Glutamatergic neuron (in vitro differentiated cells): ENCODE measurements at regions not wholly inside any gene's neighbourhood (a gene's known extent, or its start where the extent isn't known, plus 50 kb on each side); places are given as distances from the start of the nearest gene placed in this dataset.

Experiments
- DNase-seq: peaks from one replicate; pipeline ENCODE4 v3.0.0; 2022
- H3K27ac Mint-ChIP-seq: one replicate; pipeline ENCODE4 v1.8.0; 2020; ENCODE audit warnings: mild to moderate bottlenecking, mixed read lengths, inconsistent platforms; ENCODE audit not compliant: unreplicated experiment
- H3K27me3 Mint-ChIP-seq: one replicate; pipeline ENCODE4 v1.8.0; 2020; ENCODE audit warnings: mild to moderate bottlenecking, moderate library complexity, mixed read lengths, inconsistent platforms; ENCODE audit not compliant: unreplicated experiment
- H3K36me3 Mint-ChIP-seq: one replicate; pipeline ENCODE4 v1.8.0; 2020; ENCODE audit warnings: mild to moderate bottlenecking, mixed read lengths, inconsistent platforms; ENCODE audit not compliant: unreplicated experiment
- H3K4me1 Mint-ChIP-seq: one replicate; pipeline ENCODE4 v1.8.0; 2020; ENCODE audit warnings: mild to moderate bottlenecking, low read depth, mixed read lengths, inconsistent platforms; ENCODE audit not compliant: unreplicated experiment
- H3K4me3 Mint-ChIP-seq: one replicate; pipeline ENCODE4 v1.8.0; 2020; ENCODE audit warnings: mild to moderate bottlenecking, mixed read lengths, inconsistent platforms; ENCODE audit not compliant: unreplicated experiment
- H3K9me3 Mint-ChIP-seq: one replicate; pipeline ENCODE4 v1.8.0; 2020; ENCODE audit warnings: mild to moderate bottlenecking, moderate library complexity, mixed read lengths, inconsistent platforms; ENCODE audit not compliant: unreplicated experiment
- TF ChIP-seq, protein P1 (sequence below): fragments of 200-600 bp; sonication (generic); IDR thresholded peaks from one replicate; pipeline ENCODE4 v1.5.0; 2021; ENCODE audit not compliant: partially characterized antibody, unreplicated experiment

DNA sequence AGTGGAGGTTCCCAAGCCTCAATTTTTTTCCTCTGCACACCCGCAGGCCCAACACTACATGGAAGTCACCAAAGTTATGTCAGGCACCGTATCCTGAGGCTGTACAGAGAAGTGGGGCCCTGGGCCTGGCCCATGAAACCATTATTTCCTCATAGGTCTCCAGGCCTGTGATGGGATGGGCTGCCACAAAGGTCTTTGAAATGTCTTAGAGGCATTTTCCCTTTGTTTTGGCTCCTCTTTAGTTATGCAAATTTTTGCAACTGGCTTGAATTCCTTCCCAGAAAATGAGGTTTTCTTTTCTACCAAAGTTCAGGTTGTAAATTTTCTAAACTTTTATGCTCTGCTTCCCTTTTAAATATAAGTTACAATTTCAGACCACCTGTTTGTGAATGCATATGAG, 365.2 kb downstream of the HGF start:
- Mint-ChIP-seq H3K27me3 (peaks cover 5% of the 10 kb centered on the region), H3K36me3 (peaks cover 7% of the 10 kb centered on the region), H3K9me3 (peaks cover 2% of the 10 kb centered on the region), H3K4me3 (no peak overlapping the region), H3K4me1 (no peaks in the 10 kb centered on the region), H3K27ac (no peak overlapping the region)
- no peak for DNase-seq
- TF ChIP-seq, protein P1, sequence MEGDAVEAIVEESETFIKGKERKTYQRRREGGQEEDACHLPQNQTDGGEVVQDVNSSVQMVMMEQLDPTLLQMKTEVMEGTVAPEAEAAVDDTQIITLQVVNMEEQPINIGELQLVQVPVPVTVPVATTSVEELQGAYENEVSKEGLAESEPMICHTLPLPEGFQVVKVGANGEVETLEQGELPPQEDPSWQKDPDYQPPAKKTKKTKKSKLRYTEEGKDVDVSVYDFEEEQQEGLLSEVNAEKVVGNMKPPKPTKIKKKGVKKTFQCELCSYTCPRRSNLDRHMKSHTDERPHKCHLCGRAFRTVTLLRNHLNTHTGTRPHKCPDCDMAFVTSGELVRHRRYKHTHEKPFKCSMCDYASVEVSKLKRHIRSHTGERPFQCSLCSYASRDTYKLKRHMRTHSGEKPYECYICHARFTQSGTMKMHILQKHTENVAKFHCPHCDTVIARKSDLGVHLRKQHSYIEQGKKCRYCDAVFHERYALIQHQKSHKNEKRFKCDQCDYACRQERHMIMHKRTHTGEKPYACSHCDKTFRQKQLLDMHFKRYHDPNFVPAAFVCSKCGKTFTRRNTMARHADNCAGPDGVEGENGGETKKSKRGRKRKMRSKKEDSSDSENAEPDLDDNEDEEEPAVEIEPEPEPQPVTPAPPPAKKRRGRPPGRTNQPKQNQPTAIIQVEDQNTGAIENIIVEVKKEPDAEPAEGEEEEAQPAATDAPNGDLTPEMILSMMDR = no peak

DNA sequence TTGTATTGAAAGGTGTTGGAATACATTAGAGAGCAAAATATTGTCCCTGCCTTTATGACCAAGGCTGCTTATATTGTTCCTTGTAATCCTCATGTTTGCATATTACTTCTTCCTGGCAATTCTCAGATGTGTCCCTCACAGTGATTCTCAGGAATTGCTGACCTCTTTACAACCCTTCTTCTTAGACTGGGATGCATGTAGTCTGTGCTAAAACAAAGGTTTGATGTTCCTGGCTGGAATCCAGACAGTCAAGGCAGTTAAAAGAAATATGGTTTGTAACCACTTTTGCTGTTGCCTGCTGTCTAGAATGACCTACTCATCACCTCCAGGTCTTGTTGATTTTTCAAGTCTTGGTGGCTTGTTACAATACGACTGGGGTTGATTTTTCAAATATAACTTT, 367.6 kb downstream of the HGF start:
- no peak for DNase-seq
- no peak overlapping the region for H3K4me3 Mint-ChIP-seq
- H3K4me1 Mint-ChIP-seq = no peaks in the 10 kb centered on the region

GRCh38 chr7:81399471-81399870, 370.4 kb downstream of the HGF start:
- no peaks in the 10 kb centered on the region for H3K36me3 Mint-ChIP-seq
- no peaks in the 10 kb centered on the region for H3K4me1 Mint-ChIP-seq
- H3K27ac Mint-ChIP-seq = no peak overlapping the region
- H3K9me3 Mint-ChIP-seq = no peaks in the 10 kb centered on the region
- DNase-seq = no peak
- TF ChIP-seq, protein P1 = no peak
- H3K4me3 Mint-ChIP-seq = no peak overlapping the region
- peaks cover 2% of the 10 kb centered on the region for H3K27me3 Mint-ChIP-seq

More for the DNA sequence above, 367.6 kb downstream of the HGF start:
- TF ChIP-seq, protein P1 = no peak
- Mint-ChIP-seq H3K9me3 (peaks cover 2% of the 10 kb centered on the region), H3K27ac (no peak overlapping the region), H3K36me3 (peaks cover 7% of the 10 kb centered on the region), H3K27me3 (peaks cover 5% of the 10 kb centered on the region)

GRCh38 chr7:81394029-81394428, 375.8 kb downstream of the HGF start:
- Mint-ChIP-seq H3K27ac (no peak overlapping the region), H3K4me1 (no peaks in the 10 kb centered on the region), H3K27me3 (peaks cover 2% of the 10 kb centered on the region), H3K4me3 (no peak overlapping the region), H3K36me3 (no peaks in the 10 kb centered on the region), H3K9me3 (no peaks in the 10 kb centered on the region)
- TF ChIP-seq, protein P1 = no peak
- DNase-seq = no peak

DNA sequence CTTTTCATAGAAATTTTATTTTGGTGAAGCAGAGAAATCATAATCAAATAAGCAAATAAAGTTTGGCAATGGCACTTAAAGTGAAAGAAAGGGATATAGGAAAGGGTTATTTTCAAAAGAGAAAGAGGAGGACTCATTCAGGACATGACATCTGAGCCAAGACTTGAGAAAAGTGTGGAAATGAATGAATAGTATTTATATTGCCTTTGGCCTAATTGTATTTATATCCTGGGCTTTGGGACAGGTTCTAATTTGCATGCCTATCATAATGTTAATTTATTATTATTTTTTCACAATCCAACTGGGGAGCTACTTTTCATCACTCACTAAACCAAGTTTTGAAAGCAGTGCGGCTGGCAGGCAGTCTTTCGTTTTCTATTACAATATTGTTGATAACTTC, 376.8 kb downstream of the HGF start:
- H3K27ac Mint-ChIP-seq = no peak overlapping the region
- TF ChIP-seq, protein P1 = no peak
- no peak overlapping the region for H3K4me3 Mint-ChIP-seq

More for the DNA sequence above, 376.8 kb downstream of the HGF start:
- H3K36me3 Mint-ChIP-seq = no peaks in the 10 kb centered on the region
- H3K27me3 Mint-ChIP-seq = peaks cover 2% of the 10 kb centered on the region
- DNase-seq = no peak
- no peaks in the 10 kb centered on the region for H3K4me1 Mint-ChIP-seq
- no peaks in the 10 kb centered on the region for H3K9me3 Mint-ChIP-seq
